ENCODE measurements at regions not wholly inside any gene's neighbourhood (a gene's known extent, or its start where the extent isn't known, plus 50 kb on each side); places are given as distances from the start of the nearest gene placed in this dataset.
A peak's percentile ranks its signal among the peaks of the same experiment; 100 is the strongest.

DNA sequence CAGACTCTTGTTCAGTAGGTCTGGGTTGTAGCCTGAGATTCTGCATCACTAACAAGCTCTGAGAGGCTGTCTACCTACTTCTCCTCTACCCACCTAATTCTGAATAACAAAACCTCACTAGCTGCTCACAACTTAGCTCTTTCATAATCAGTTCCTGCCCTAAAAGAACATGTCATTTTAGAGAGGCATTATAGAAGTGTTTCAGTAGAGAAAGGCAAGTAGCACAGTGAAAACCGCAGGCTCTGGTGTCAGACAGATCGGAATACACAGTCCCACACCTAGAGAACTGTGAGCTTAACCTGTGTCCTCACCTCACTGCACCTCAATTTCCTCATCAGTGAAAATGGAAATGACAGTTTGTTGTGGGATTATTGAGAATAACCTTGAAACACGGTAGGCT, 1337.6 kb upstream of the TENM4 start:
- Histone ChIP-seq H4K91ac (replicated peaks; ENCODE audit: insufficient read length, low read length) (no peak overlapping the region), H2BK120ac (replicated peaks; ENCODE audit: low read depth, low read length) (no peak overlapping the region), H3K27ac (ENCODE audit: low read depth, low read length) (no peak overlapping the region), H3K79me2 (ENCODE audit: control insufficient read depth in 1 of 2, insufficient read depth in 2 of 2, low read length in 2 of 2) (no peaks in the 10 kb centered on the region), H2BK12ac (ENCODE audit: low read depth, low read length) (no peak overlapping the region), H4K20me1 (replicated peaks in 1 of 2; ENCODE audit: control insufficient read depth in 1 of 2, insufficient read depth in 2 of 2, low read length in 2 of 2) (no peaks in the 10 kb centered on the region), H3K79me1 (ENCODE audit: low read depth, low read length) (no peaks in the 10 kb centered on the region), H3K56ac (replicated peaks; ENCODE audit: insufficient read length, low read depth, low read length) (no peak overlapping the region), H3K4ac (replicated peaks; ENCODE audit: insufficient read length, low read depth, low read length) (no peak overlapping the region), H3K9ac (replicated peaks in 1 of 4; ENCODE audit: extremely low read depth in 1 of 4, low read depth in 3 of 4, low read length in 3 of 4) (no peak overlapping the region), H2AFZ (ENCODE audit: low read length) (0 out of 2 replicates have a peak overlapping the region, but pooled peaks have one; percentile 34), H3K36me3 (ENCODE audit: control insufficient read depth in 2 of 4, insufficient read depth in 4 of 4, low read length in 3 of 4) (no peaks in the 10 kb centered on the region), H3K4me3 (ENCODE audit: extremely low read depth in 1 of 4, insufficient read depth in 2 of 4, low read depth in 3 of 4, low read length in 4 of 4) (no peak overlapping the region), H3K27me3 (replicated peaks in 1 of 4; ENCODE audit: control insufficient read depth in 3 of 4, extremely low read depth in 1 of 4, insufficient read depth in 3 of 4, low read length in 3 of 4) (no peaks in the 10 kb centered on the region), H4K8ac (ENCODE audit: extremely low read depth, insufficient read depth, low read length) (no peak overlapping the region), H2AK5ac (ENCODE audit: low read depth, low read length) (no peak overlapping the region), H3K4me2 (ENCODE audit: insufficient read depth in 1 of 2, low read depth in 2 of 2, low read length in 2 of 2) (no peak overlapping the region), H3K9me3 (ENCODE audit: insufficient read depth in 2 of 2, low read depth in 1 of 2, low read length in 1 of 2) (no peaks in the 10 kb centered on the region), H3K14ac (ENCODE audit: insufficient read length) (no peak overlapping the region), H3K4me1 (replicated peaks in 1 of 4; ENCODE audit: control insufficient read depth in 3 of 4, insufficient read depth in 4 of 4, low read length in 3 of 4) (peaks cover 2 to 17% (median 7%) of the 10 kb centered on the region in 4 experiments; a peak in 5 of 7 replicates), H3K18ac (ENCODE audit: extremely low read depth, low read length) (no peak overlapping the region), H3K23me2 (ENCODE audit: low read depth, low read length) (no peaks in the 10 kb centered on the region), H2BK5ac (ENCODE audit: low read depth, low read length) (no peak overlapping the region), H2BK15ac (ENCODE audit: low read length) (no peak overlapping the region), H3K23ac (ENCODE audit: insufficient read length) (no peak overlapping the region), H2BK20ac (ENCODE audit: low read length) (no peak overlapping the region), H4K5ac (ENCODE audit: insufficient read length, low read depth, low read length) (no peak overlapping the region)
- ChIA-PET CTCF (ENCODE audit: partially characterized antibody) (interaction anchor here (0.8 to 1.3 kb wide), 2 partner anchors 58 to 66 kb away, joined by 3 to 4 read pairs; no protein-coding TSS in a partner anchor), POLR2A (ENCODE audit: partially characterized antibody) (no interaction called here)
- FAIRE-seq: no peak
- 79% methylated on average over 3 of the region's 3 CpGs; no CpG with 5 or more reads in 1 of the 2 experiments for WGBS, 2 experiments (ENCODE audit: extremely low coverage in 1 of 2, insufficient coverage in 1 of 2, insufficient read length in 1 of 2, insufficient replicate concordance in 2 of 2, low coverage in 1 of 2, low lambda C conversion rate in 2 of 2, missing lambda C conversion rate in 1 of 2)
- DNase-seq (ENCODE audit: low read depth in 1 of 2, low spot score in 2 of 2): no peak
- TF ChIP-seq SP4 (IDR thresholded peaks at IDR 0.05; ENCODE audit: low read length) (no peak), CTBP2 (IDR thresholded peaks at IDR 0.05; ENCODE audit: borderline replicate concordance, insufficient read depth, insufficient read length, low read length) (no peak), POLR2AphosphoS5 (IDR thresholded peaks at IDR 0.05; ENCODE audit: low read depth, low read length) (no peak), E2F6 (IDR thresholded peaks at IDR 0.05) (no peak), RNF2 (IDR thresholded peaks at IDR 0.05; ENCODE audit: borderline replicate concordance, low read depth, low read length, missing control alignments, poor library complexity, severe bottlenecking) (no peak), YY1 (IDR thresholded peaks at IDR 0.05; ENCODE audit: low read depth, low read length) (no peak), CHD1 (IDR thresholded peaks at IDR 0.05; ENCODE audit: low read depth, low read length) (no peak), GABPA (IDR thresholded peaks at IDR 0.05; ENCODE audit: borderline replicate concordance, insufficient read depth, low read length) (no peak), CHD2 (IDR thresholded peaks at IDR 0.05; ENCODE audit: low read length) (no peak), HDAC2 (IDR thresholded peaks at IDR 0.05; ENCODE audit: borderline replicate concordance in 1 of 2, low read depth in 2 of 2, low read length in 2 of 2) (no peak), POU5F1 (IDR thresholded peaks at IDR 0.05; ENCODE audit: low read depth, low read length) (no peak), CREB1 (IDR thresholded peaks at IDR 0.05) (no peak), HDAC6 (IDR thresholded peaks at IDR 0.05; ENCODE audit: low read depth, low read length) (no peak), NANOG (IDR thresholded peaks at IDR 0.05; ENCODE audit: insufficient read depth, low read depth, low read length, poor library complexity, severe bottlenecking) (no peak)

Data from H1 (cell line).